ENCODE measurements at regions not wholly inside any gene's neighbourhood (a gene's known extent, or its start where the extent isn't known, plus 50 kb on each side); places are given as distances from the start of the nearest gene placed in this dataset.
A peak's percentile ranks its signal among the peaks of the same experiment; 100 is the strongest.
"Not testable (repeated sequence)": the region's sequence is repeated elsewhere in the genome, so short reads cannot be mapped to it uniquely, and the experiment has no call there.

- DNase-seq = no peak
These were observed 1440.3 kb downstream of the PCDH9 start for GRCh38 chr13:65789815-65790214.

GRCh38 chr13:65787082-65787481 lies 1443.1 kb downstream of the PCDH9 start:
- DNase-seq = no peak

- DNase-seq = no peak
These were observed 1445.9 kb downstream of the PCDH9 start for GRCh38 chr13:65784088-65784816.

GRCh38 chr13:65783383-65783782 lies 1446.8 kb downstream of the PCDH9 start:
- DNase-seq = no peak

GRCh38 chr13:65771704-65772313 lies 1458.3 kb downstream of the PCDH9 start:
- not testable (repeated sequence) for DNase-seq

- DNase-seq = no peak
These were observed 1461.6 kb downstream of the PCDH9 start for GRCh38 chr13:65768545-65768944.

- DNase-seq = no peak
These were observed 1466.3 kb downstream of the PCDH9 start for GRCh38 chr13:65763811-65764210.

- no peak for DNase-seq
These were observed 1468.1 kb downstream of the PCDH9 start for GRCh38 chr13:65762012-65762411.

GRCh38 chr13:65756071-65756671 lies 1474.0 kb downstream of the PCDH9 start:
- DNase-seq = no peak

GRCh38 chr13:65748227-65748626 lies 1481.9 kb downstream of the PCDH9 start:
- DNase-seq = no peak

- no peak for DNase-seq
These were observed 1483.7 kb downstream of the PCDH9 start for GRCh38 chr13:65746406-65746921.

- peak in 1 of 2 experiments; percentile 34 for DNase-seq
These were observed 1485.3 kb downstream of the PCDH9 start for GRCh38 chr13:65744836-65745235.

- no peak for DNase-seq
These were observed 1497.0 kb downstream of the PCDH9 start for GRCh38 chr13:65733110-65733509.

GRCh38 chr13:65727070-65727469 lies 1503.1 kb downstream of the PCDH9 start:
- no peak for DNase-seq

- DNase-seq = no peak
These were observed 1505.1 kb downstream of the PCDH9 start for GRCh38 chr13:65725006-65725405.

- no peak for DNase-seq
These were observed 1505.9 kb downstream of the PCDH9 start for GRCh38 chr13:65724226-65724625.

- DNase-seq = no peak
These were observed 1507.6 kb downstream of the PCDH9 start for GRCh38 chr13:65722506-65722905.

GRCh38 chr13:65719831-65720230 lies 1510.3 kb downstream of the PCDH9 start:
- DNase-seq = no peak

- DNase-seq = no peak
These were observed 1519.6 kb downstream of the PCDH9 start for GRCh38 chr13:65710514-65710913.

GRCh38 chr13:65697843-65698242 lies 1532.3 kb downstream of the PCDH9 start:
- DNase-seq = no peak

GRCh38 chr13:65679240-65679639 lies 1550.9 kb downstream of the PCDH9 start:
- peak in 1 of 2 experiments; percentile 13 for DNase-seq

GRCh38 chr13:65677906-65678305 lies 1552.2 kb downstream of the PCDH9 start:
- no peak for DNase-seq

- DNase-seq = not testable (repeated sequence)
These were observed 1554.8 kb downstream of the PCDH9 start for GRCh38 chr13:65675383-65675782.

- DNase-seq = no peak
These were observed 1560.0 kb downstream of the PCDH9 start for GRCh38 chr13:65670014-65670625.

All from NCI-H446 (cell line).